Endothelial cell of umbilical vein (primary cell): ENCODE measurements at regions not wholly inside any gene's neighbourhood (a gene's known extent, or its start where the extent isn't known, plus 50 kb on each side); places are given as distances from the start of the nearest gene placed in this dataset.

Experiments
- BruUV-seq: library from RNA; stranded (reverse); fragments of 400-500 nt; replicated peaks from 2 replicates; lab custom pipeline; 2021; lab: Mats Ljungman, UMichigan
- CTCF ChIA-PET: fragments of 300-600, 350-600 bp; sonication (Branson Sonifier 250); formaldehyde crosslinking; loops from one replicate; lab custom pipeline; 2021; ENCODE audit warnings: antibody characterized with exemption, inconsistent platforms; lab: Charles Lee
- POLR2A ChIA-PET: fragments of 300-600, 350-600 bp; sonication (Branson Sonifier 250); formaldehyde crosslinking; loops from one replicate; lab custom pipeline; 2021; ENCODE audit warnings: antibody characterized with exemption, inconsistent platforms; lab: Charles Lee
- DNase-seq: peaks from one replicate; pipeline ENCODE4 v3.0.0-alpha.2; 2011; ENCODE audit warnings: low read depth, low spot score
- FAIRE-seq: peaks from 2 replicates; lab custom pipeline; 2011; peaks lifted over from hg19 to GRCh38; lab: Jason Lieb, UNC
- H2AFZ ChIP-seq: 2 replicates; pipeline ENCODE4 v1.6.0; 2012; ENCODE audit warnings: low read depth, low read length, control low read depth, inconsistent platforms
- H3K27ac ChIP-seq: 2 replicates; pipeline ENCODE4 v1.5.1; 2011; ENCODE audit warnings: low read depth, mild to moderate bottlenecking, control low read depth, low read length, moderate library complexity; ENCODE audit not compliant: insufficient read depth
- H3K27me3 ChIP-seq, 2 experiments: 2 replicates each; pipeline versions ENCODE4 v1.6.0 to v1.6.1; 2011; ENCODE audit warnings: low read length in 2 of 2, mixed read lengths in 1 of 2; ENCODE audit not compliant: control insufficient read depth in 2 of 2, insufficient read depth in 2 of 2
- H3K36me3 ChIP-seq, 2 experiments: 2 replicates in 1 of 2; 3 replicates in 1 of 2; pipeline ENCODE4 v1.5.1; 2011; ENCODE audit warnings: low read length in 2 of 2, mild to moderate bottlenecking in 1 of 2, moderate library complexity in 1 of 2; ENCODE audit not compliant: control insufficient read depth in 2 of 2, insufficient read depth in 2 of 2; ENCODE audit errors: extremely low read depth in 1 of 2
- H3K4me1 ChIP-seq: 3 replicates; pipeline ENCODE4 v1.5.1; 2011; ENCODE audit warnings: mild to moderate bottlenecking, low read length; ENCODE audit not compliant: control insufficient read depth, insufficient read depth; ENCODE audit errors: extremely low read depth
- H3K4me2 ChIP-seq: 2 replicates; pipeline ENCODE4 v1.6.1; 2011; ENCODE audit warnings: low read length, control low read depth, mixed read lengths; ENCODE audit not compliant: insufficient read depth
- H3K4me3 ChIP-seq, 3 experiments: fragments of 200-600 bp in 1 of 3; sonication (generic), shearing (Covaris generic) in 1 of 3; replicated peaks in 1 of 3; 2 replicates each; pipeline ENCODE4 v1.5.1; 2011 to 2016; ENCODE audit warnings: control low read depth in 3 of 3, low read length in 3 of 3, mild to moderate bottlenecking in 2 of 3, inconsistent platforms in 1 of 3, low read depth in 1 of 3, moderate library complexity in 1 of 3; ENCODE audit not compliant: insufficient read depth in 1 of 3
- H3K79me2 ChIP-seq: 2 replicates; pipeline ENCODE4 v1.6.0; 2012; ENCODE audit warnings: low read length, inconsistent platforms; ENCODE audit not compliant: control insufficient read depth, insufficient read depth
- H3K9ac ChIP-seq: replicated peaks from 2 replicates; pipeline ENCODE3; 2011; ENCODE audit warnings: low read length, control low read depth; ENCODE audit not compliant: insufficient read depth; ENCODE audit errors: extremely low read depth
- H3K9me1 ChIP-seq: replicated peaks from 3 replicates; pipeline ENCODE4 v1.6.0; 2011; ENCODE audit warnings: mild to moderate bottlenecking, low read length; ENCODE audit not compliant: control insufficient read depth, insufficient read depth; ENCODE audit errors: extremely low read depth
- H3K9me3 ChIP-seq: replicated peaks from 2 replicates; pipeline ENCODE4 v1.5.1; 2012; ENCODE audit warnings: low read length, inconsistent platforms; ENCODE audit not compliant: control insufficient read depth, insufficient read depth
- H4K20me1 ChIP-seq: replicated peaks from 2 replicates; pipeline ENCODE3; 2011; ENCODE audit warnings: mild to moderate bottlenecking, low read length; ENCODE audit not compliant: control insufficient read depth, insufficient read depth; ENCODE audit errors: extremely low read depth
- CTCF ChIP-seq, 2 donors: IDR thresholded peaks; 1 replicate in 1 of 2; 2 replicates in 1 of 2; pipeline ENCODE4 v1.5.1; 2011; ENCODE audit warnings: low read length in 2 of 2, mild to moderate bottlenecking in 2 of 2, moderate library complexity in 2 of 2, control low read depth in 1 of 2, inconsistent platforms in 1 of 2, low read depth in 1 of 2; ENCODE audit not compliant: insufficient read depth in 1 of 2; ENCODE audit errors: extremely low read depth in 1 of 2
- EZH2 ChIP-seq: IDR thresholded peaks from 2 replicates; pipeline ENCODE4 v1.6.1; 2012; ENCODE audit warnings: borderline replicate concordance, low read depth, mild to moderate bottlenecking, moderate library complexity, low read length, inconsistent platforms; ENCODE audit not compliant: severe bottlenecking
- FOS ChIP-seq: IDR thresholded peaks from 2 replicates; pipeline ENCODE4 v1.6.1; 2011; ENCODE audit warnings: mild to moderate bottlenecking, low read length, moderate library complexity, borderline replicate concordance; ENCODE audit not compliant: insufficient read depth
- GATA2 ChIP-seq: IDR thresholded peaks from 2 replicates; pipeline ENCODE4 v1.7.0; 2011; ENCODE audit warnings: low read depth, mild to moderate bottlenecking, moderate library complexity, mixed read lengths, low read length; ENCODE audit not compliant: insufficient read length, insufficient read depth
- JUN ChIP-seq: IDR thresholded peaks from 2 replicates; pipeline ENCODE4 v1.6.1; 2011; ENCODE audit warnings: borderline replicate concordance, low read depth; ENCODE audit not compliant: insufficient read length, insufficient read depth
- MAX ChIP-seq: IDR thresholded peaks from 2 replicates; pipeline ENCODE4 v1.6.1; 2011; ENCODE audit not compliant: insufficient read depth, insufficient read length
- MYC ChIP-seq: IDR thresholded peaks from one replicate; pipeline ENCODE4 v1.6.1; 2011; ENCODE audit warnings: mild to moderate bottlenecking, low read depth, low read length
- POLR2A ChIP-seq: IDR thresholded peaks from 2 replicates; pipeline ENCODE4 v1.6.1; 2012; ENCODE audit warnings: low read depth, mild to moderate bottlenecking, control low read depth, low read length
- POLR2AphosphoS5 ChIP-seq: IDR thresholded peaks from 2 replicates; pipeline ENCODE4 v1.6.1; 2012; ENCODE audit warnings: low read depth, mild to moderate bottlenecking, control low read depth, low read length, moderate library complexity; ENCODE audit not compliant: insufficient read depth
- dilution Hi-C: fragments of 300-500 bp; cut with MboI; formaldehyde crosslinking; loops from one replicate; pipeline ENCODE4 v1.15.0; 2019; ENCODE audit warnings: low sequenced_read_pairs; ENCODE audit not compliant: extremely low pct_ligation_motif_present
- intact Hi-C: fragments of 100-400 bp; cut with micrococcal nuclease; formaldehyde crosslinking; loops from one replicate; pipeline ENCODE4 v1.10.0; 2022

GRCh38 chr2:52956118-52956517, 811.5 kb upstream of the CHAC2 start:
- Histone ChIP-seq H3K27ac (no peak overlapping the region), H3K4me3 (no peak overlapping the region), H3K79me2 (no peaks in the 10 kb centered on the region), H3K9ac (no peak overlapping the region), H3K4me1 (no peaks in the 10 kb centered on the region), H3K9me1 (no peaks in the 10 kb centered on the region), H3K27me3 (no peaks in the 10 kb centered on the region), H3K4me2 (no peak overlapping the region), H2AFZ (no peak overlapping the region), H3K36me3 (no peaks in the 10 kb centered on the region), H3K9me3 (no peaks in the 10 kb centered on the region), H4K20me1 (no peaks in the 10 kb centered on the region)
- ChIA-PET CTCF (no interaction called here), POLR2A (no interaction called here)
- BruUV-seq, result no TSS peak
- no peak for FAIRE-seq
- TF ChIP-seq CTCF (IDR thresholded peaks at IDR 0.05; ENCODE audit: extremely low read depth in 1 of 2, insufficient read depth in 1 of 2, low read depth in 1 of 2, low read length in 2 of 2) (no peak), EZH2 (no peak), MAX (no peak), POLR2AphosphoS5 (no peak)
- DNase-seq, result no peak
- dilution Hi-C loops, result no loop called here
- intact Hi-C loops, result no loop called here

DNA sequence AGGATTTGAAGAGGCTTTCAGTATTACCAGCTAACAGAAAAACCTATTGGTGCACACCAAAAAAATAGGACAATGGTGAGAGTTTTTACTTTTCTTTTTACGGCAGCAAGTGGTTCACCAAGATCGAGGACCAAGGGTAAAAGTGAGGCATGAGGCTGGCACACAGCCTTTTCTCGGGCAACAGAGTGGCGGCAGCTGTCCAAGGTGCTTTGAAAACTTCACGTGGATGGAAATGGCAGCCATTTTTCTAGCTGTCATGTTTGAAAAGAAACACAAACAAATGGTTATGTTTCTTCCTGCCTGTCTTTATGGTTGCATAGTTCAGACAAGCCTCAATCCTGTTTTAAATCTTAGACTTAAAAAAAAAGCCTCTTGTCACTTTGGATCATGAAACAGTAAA, 812.5 kb upstream of the CHAC2 start:
- Histone ChIP-seq H3K9me3 (no peaks in the 10 kb centered on the region), H3K4me1 (no peaks in the 10 kb centered on the region), H3K4me3 (no peak overlapping the region), H3K36me3 (no peaks in the 10 kb centered on the region), H3K27ac (no peak overlapping the region), H4K20me1 (no peaks in the 10 kb centered on the region), H3K27me3 (no peaks in the 10 kb centered on the region), H3K9me1 (no peaks in the 10 kb centered on the region), H3K79me2 (no peaks in the 10 kb centered on the region), H2AFZ (no peak overlapping the region), H3K9ac (no peak overlapping the region), H3K4me2 (no peak overlapping the region)
- ChIA-PET CTCF (no interaction called here), POLR2A (no interaction called here)
- dilution Hi-C loops, result no loop called here
- FAIRE-seq, result no peak
- no peak for DNase-seq
- BruUV-seq, result no TSS peak
- TF ChIP-seq CTCF (IDR thresholded peaks at IDR 0.05; ENCODE audit: extremely low read depth in 1 of 2, insufficient read depth in 1 of 2, low read depth in 1 of 2, low read length in 2 of 2), result no peak
- TF ChIP-seq JUN, result no peak
- TF ChIP-seq EZH2, result no peak
- no peak for TF ChIP-seq POLR2A
- TF ChIP-seq FOS, result no peak
- no peak for TF ChIP-seq GATA2
- TF ChIP-seq MYC, result no peak
- no peak for TF ChIP-seq MAX
- TF ChIP-seq POLR2AphosphoS5, result no peak
- intact Hi-C loops, result no loop called here
